ENCODE measurements at regions not wholly inside any gene's neighbourhood (a gene's known extent, or its start where the extent isn't known, plus 50 kb on each side); places are given as distances from the start of the nearest gene placed in this dataset.
"Not testable (repeated sequence)": the region's sequence is repeated elsewhere in the genome, so short reads cannot be mapped to it uniquely, and the experiment has no call there.

- Mint-ChIP-seq H3K27ac (no peak overlapping the region), H3K36me3 (ENCODE audit: low read depth) (no peaks in the 10 kb centered on the region), H3K4me1 (no peaks in the 10 kb centered on the region)
Measured at GRCh38 chr16:16982614-16983013, 488.1 kb downstream of the XYLT1 start.

GRCh38 chr16:16983582-16983981 lies 487.2 kb downstream of the XYLT1 start:
- H3K27ac Mint-ChIP-seq, result no peak overlapping the region
- no peaks in the 10 kb centered on the region for H3K36me3 Mint-ChIP-seq (ENCODE audit: low read depth)
- H3K9me3 Mint-ChIP-seq, result no peaks in the 10 kb centered on the region
- no peak for TF ChIP-seq CTCF (IDR thresholded peaks at IDR 0.05; ENCODE audit: unreplicated experiment in 3 of 3)
- peaks cover 4% of the 10 kb centered on the region for H3K27me3 Mint-ChIP-seq (ENCODE audit: low read depth)
- no peaks in the 10 kb centered on the region for H3K4me1 Mint-ChIP-seq
- no peak overlapping the region for H3K4me3 Mint-ChIP-seq

More at GRCh38 chr16:16982614-16983013, 488.1 kb downstream of the XYLT1 start:
- Mint-ChIP-seq H3K9me3 (no peaks in the 10 kb centered on the region), H3K27me3 (ENCODE audit: low read depth) (peaks cover 4% of the 10 kb centered on the region), H3K4me3 (no peak overlapping the region)
- no peak for TF ChIP-seq CTCF (IDR thresholded peaks at IDR 0.05; ENCODE audit: unreplicated experiment in 3 of 3)

- not testable (repeated sequence) for H3K9me3 Mint-ChIP-seq; H3K4me1 Mint-ChIP-seq; H3K27me3 Mint-ChIP-seq (ENCODE audit: low read depth); H3K27ac Mint-ChIP-seq; H3K36me3 Mint-ChIP-seq (ENCODE audit: low read depth); H3K4me3 Mint-ChIP-seq
Measured at GRCh38 chr16:16984091-16984490, 486.7 kb downstream of the XYLT1 start.

GRCh38 chr16:16985707-16986106 lies 485.1 kb downstream of the XYLT1 start:
- no peaks in the 10 kb centered on the region for H3K36me3 Mint-ChIP-seq (ENCODE audit: low read depth)
- no peaks in the 10 kb centered on the region for H3K4me1 Mint-ChIP-seq
- H3K9me3 Mint-ChIP-seq, result no peaks in the 10 kb centered on the region
- H3K4me3 Mint-ChIP-seq, result no peak overlapping the region
- no peak for TF ChIP-seq CTCF (IDR thresholded peaks at IDR 0.05; ENCODE audit: unreplicated experiment in 3 of 3)
- H3K27ac Mint-ChIP-seq, result no peak overlapping the region
- H3K27me3 Mint-ChIP-seq (ENCODE audit: low read depth), result peaks cover 4% of the 10 kb centered on the region

- no peak for TF ChIP-seq CTCF (IDR thresholded peaks at IDR 0.05; ENCODE audit: unreplicated experiment in 3 of 3)
- no peaks in the 10 kb centered on the region for H3K4me1 Mint-ChIP-seq
- no peaks in the 10 kb centered on the region for H3K36me3 Mint-ChIP-seq (ENCODE audit: low read depth)
- no peaks in the 10 kb centered on the region for H3K9me3 Mint-ChIP-seq
- H3K4me3 Mint-ChIP-seq, result no peak overlapping the region
- no peak overlapping the region for H3K27ac Mint-ChIP-seq
- peaks cover 5% of the 10 kb centered on the region for H3K27me3 Mint-ChIP-seq (ENCODE audit: low read depth)
Measured at GRCh38 chr16:16988963-16989362, 481.8 kb downstream of the XYLT1 start.

- no peak for TF ChIP-seq CTCF (IDR thresholded peaks at IDR 0.05; ENCODE audit: unreplicated experiment in 3 of 3)
- peaks cover 8% of the 10 kb centered on the region for H3K27me3 Mint-ChIP-seq (ENCODE audit: low read depth)
- H3K4me3 Mint-ChIP-seq, result no peak overlapping the region
- H3K27ac Mint-ChIP-seq, result no peak overlapping the region
- H3K36me3 Mint-ChIP-seq (ENCODE audit: low read depth), result no peaks in the 10 kb centered on the region
- no peaks in the 10 kb centered on the region for H3K4me1 Mint-ChIP-seq
- no peaks in the 10 kb centered on the region for H3K9me3 Mint-ChIP-seq
Measured at GRCh38 chr16:16989368-16989767, 481.4 kb downstream of the XYLT1 start.
